ENCODE measurements at regions not wholly inside any gene's neighbourhood (a gene's known extent, or its start where the extent isn't known, plus 50 kb on each side); places are given as distances from the start of the nearest gene placed in this dataset.

DNA sequence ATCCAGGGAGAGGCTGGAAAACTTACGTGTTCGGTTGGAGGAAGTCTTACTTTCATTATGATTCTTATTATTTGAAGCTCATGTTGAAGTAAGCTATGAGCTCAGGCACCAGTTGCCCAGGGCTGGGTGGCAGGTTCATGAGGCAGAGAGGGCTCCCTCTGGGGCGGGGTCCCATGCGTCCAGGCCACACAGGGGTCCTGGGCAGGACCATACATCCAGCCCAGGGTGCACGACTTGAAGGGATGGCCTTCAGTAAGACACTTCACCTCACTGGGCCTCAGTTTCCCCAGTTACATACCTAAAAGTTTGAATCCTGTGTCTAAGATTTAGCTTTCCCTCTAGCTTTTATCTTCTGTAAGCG lies 107.3 kb upstream of the B3GAT1 start:
- intact Hi-C loops (cut with DNase I) = no loop called here
- TF ChIP-seq POLR2A (IDR thresholded peaks at IDR 0.05) = no peak
- TF ChIP-seq, protein P1, sequence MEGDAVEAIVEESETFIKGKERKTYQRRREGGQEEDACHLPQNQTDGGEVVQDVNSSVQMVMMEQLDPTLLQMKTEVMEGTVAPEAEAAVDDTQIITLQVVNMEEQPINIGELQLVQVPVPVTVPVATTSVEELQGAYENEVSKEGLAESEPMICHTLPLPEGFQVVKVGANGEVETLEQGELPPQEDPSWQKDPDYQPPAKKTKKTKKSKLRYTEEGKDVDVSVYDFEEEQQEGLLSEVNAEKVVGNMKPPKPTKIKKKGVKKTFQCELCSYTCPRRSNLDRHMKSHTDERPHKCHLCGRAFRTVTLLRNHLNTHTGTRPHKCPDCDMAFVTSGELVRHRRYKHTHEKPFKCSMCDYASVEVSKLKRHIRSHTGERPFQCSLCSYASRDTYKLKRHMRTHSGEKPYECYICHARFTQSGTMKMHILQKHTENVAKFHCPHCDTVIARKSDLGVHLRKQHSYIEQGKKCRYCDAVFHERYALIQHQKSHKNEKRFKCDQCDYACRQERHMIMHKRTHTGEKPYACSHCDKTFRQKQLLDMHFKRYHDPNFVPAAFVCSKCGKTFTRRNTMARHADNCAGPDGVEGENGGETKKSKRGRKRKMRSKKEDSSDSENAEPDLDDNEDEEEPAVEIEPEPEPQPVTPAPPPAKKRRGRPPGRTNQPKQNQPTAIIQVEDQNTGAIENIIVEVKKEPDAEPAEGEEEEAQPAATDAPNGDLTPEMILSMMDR (IDR thresholded peaks at IDR 0.05) = no peak
- H3K4me1 ChIP-seq = no peaks in the 10 kb centered on the region
- DNase-seq (no peak), ATAC-seq (no peak)
- H3K36me3 ChIP-seq = no peaks in the 10 kb centered on the region
- H3K4me3 ChIP-seq = no peak overlapping the region
- peaks cover 0 to 81% (median 3%) of the 10 kb centered on the region in 9 donors for H3K27me3 ChIP-seq
- no peak overlapping the region for H3K27ac ChIP-seq
- WGBS, 4 donors = 75 to 82% (median 78%) methylated on average over 6 of the region's 6 CpGs
- H3K9me3 ChIP-seq = no peaks in the 10 kb centered on the region

DNA sequence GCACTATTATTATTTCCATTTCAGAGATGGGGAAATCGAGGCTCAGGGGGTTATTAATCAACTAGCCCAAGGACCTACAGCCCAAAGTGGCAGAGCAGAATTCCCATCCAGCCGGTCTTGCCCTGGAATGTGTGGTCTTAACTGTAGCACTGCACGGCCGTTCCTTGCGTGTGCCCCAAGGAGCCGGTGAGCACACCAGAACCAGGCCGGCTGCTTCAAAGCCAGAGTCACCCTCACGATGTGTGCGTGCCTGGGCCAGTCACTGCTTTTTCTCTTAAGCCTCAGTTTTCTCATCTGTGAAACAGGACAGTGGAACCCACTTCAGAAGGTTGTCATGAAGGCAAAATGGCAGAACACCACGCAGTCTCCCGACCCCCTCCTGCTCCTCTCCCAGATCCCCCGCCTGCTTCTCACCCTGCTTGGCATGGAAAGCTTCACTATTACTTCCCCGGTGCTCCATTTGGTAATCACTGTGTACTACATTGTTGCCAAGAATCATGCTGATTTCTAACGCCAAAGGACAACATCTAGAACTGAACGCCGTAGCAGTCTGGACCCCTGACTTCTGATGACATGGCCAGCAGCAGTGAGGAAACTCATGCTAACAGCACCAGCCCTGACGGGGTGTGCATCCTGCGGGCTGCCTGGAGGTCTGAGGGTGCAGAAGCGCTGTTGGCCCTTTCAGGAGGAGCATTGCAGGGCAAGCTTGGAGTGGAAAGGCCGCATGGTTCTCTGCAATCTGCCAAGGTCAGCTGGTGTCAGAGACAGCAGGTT lies 106.8 kb upstream of the B3GAT1 start:
- ATAC-seq (no peak), DNase-seq (no peak)
- 86 to 90% (median 87%) methylated on average over 19 to 20 of the region's 20 CpGs for WGBS, 4 donors
- Histone ChIP-seq H3K36me3 (no peaks in the 10 kb centered on the region), H3K9me3 (no peaks in the 10 kb centered on the region), H3K4me1 (no peaks in the 10 kb centered on the region), H3K27ac (no peak overlapping the region), H3K27me3 (peaks cover 0 to 84% (median 3%) of the 10 kb centered on the region in 9 donors), H3K4me3 (no peak overlapping the region)
- TF ChIP-seq POLR2A (IDR thresholded peaks at IDR 0.05) = no peak
- TF ChIP-seq, protein P1 (IDR thresholded peaks at IDR 0.05) = no peak
- intact Hi-C loops (cut with DNase I) = no loop called here

DNA sequence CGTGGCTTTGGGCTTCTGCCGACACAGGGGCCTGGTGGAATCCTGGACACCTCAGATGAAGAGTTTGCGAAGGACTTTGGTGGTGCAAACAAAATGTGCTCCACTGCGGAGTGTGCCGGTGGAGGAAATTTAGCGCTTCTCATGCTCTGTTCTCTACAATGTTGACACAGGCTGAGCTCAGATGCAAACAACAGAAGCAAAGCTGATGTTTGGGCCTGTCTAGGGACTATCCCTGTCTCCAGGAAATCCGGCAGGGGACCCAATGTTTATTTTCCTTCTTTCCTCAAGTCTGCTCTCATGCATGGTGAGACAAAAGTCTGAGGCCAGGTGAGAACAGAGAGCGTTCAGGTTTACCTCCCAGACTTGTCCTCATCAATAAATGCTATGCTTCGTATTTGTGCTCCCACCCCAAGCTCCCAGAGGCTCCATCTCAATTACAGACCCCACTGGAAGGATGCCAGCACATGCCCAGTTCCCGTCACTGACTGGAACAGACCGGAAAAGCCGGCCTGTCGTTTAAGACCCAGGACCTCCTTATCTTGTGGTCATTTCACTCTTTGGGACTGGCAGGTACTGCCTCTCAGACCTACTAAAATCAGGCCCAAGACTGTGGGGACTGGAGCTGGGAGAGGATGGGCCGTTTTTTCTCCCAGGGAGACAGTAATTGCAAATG lies 105.7 kb upstream of the B3GAT1 start:
- Histone ChIP-seq H3K27me3 (peaks cover 0 to 92% (median 3%) of the 10 kb centered on the region in 9 donors), H3K4me1 (no peaks in the 10 kb centered on the region), H3K36me3 (no peaks in the 10 kb centered on the region), H3K4me3 (no peak overlapping the region), H3K27ac (no peak overlapping the region), H3K9me3 (no peaks in the 10 kb centered on the region)
- DNase-seq = no peak
- 53 to 72% (median 59%) methylated on average over 13 to 14 of the region's 14 CpGs for WGBS, 4 donors
- intact Hi-C loops (cut with DNase I) = no loop called here
- no peak for ATAC-seq
- TF ChIP-seq, protein P1 (IDR thresholded peaks at IDR 0.05) = no peak
- TF ChIP-seq POLR2A (IDR thresholded peaks at IDR 0.05) = no peak

DNA sequence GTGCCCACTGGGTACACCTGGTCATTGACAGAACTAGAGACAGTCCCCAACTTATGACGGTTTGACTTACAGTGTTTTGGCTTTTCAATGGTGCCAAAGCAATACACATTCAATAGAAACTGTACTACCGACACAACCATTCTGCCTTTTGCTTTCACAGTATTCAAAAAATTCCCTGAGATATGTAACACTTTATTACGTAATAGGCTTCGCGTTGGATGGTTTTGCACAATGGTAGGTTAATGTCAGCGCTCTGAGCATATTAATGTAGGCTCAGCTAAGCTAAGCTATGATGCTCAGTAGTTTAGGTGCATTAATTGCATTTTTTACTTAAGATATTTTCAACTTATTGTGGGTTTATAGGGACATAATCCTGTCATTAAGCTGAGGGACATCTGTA lies 105.1 kb upstream of the B3GAT1 start:
- WGBS, 4 donors = 84 to 92% (median 90%) methylated on average over 6 of the region's 6 CpGs
- intact Hi-C loops (cut with DNase I) = no loop called here
- no peak for DNase-seq
- no peaks in the 10 kb centered on the region for H3K9me3 ChIP-seq
- no peak for ATAC-seq
- TF ChIP-seq POLR2A (IDR thresholded peaks at IDR 0.05) = no peak
- TF ChIP-seq, protein P1 (IDR thresholded peaks at IDR 0.05) = no peak
- no peaks in the 10 kb centered on the region for H3K4me1 ChIP-seq
- no peaks in the 10 kb centered on the region for H3K36me3 ChIP-seq
- no peak overlapping the region for H3K27ac ChIP-seq
- H3K27me3 ChIP-seq = peaks cover 0 to 92% (median 3%) of the 10 kb centered on the region in 9 donors
- no peak overlapping the region for H3K4me3 ChIP-seq

Data from heart left ventricle (tissue), 16 donors.